Activated CD4-positive, alpha-beta T cell treated with anti-CD3 and anti-CD28 coated beads for 48 hours (primary cell): ENCODE measurements at regions not wholly inside any gene's neighbourhood (a gene's known extent, or its start where the extent isn't known, plus 50 kb on each side); places are given as distances from the start of the nearest gene placed in this dataset.
"Not testable (repeated sequence)": the region's sequence is repeated elsewhere in the genome, so short reads cannot be mapped to it uniquely, and the experiment has no call there.

ENCODE experiments used
- DNase-seq: peaks from one replicate; pipeline ENCODE4 v3.0.0-alpha.2; 2020

GRCh38 chr12:75754141-75754540 is 242.7 kb upstream of the KRR1 start:
- DNase-seq = no peak

GRCh38 chr12:75751769-75752471 is 240.5 kb upstream of the KRR1 start:
- no peak for DNase-seq

- DNase-seq = no peak
Measured at GRCh38 chr12:75750716-75751306, 239.4 kb upstream of the KRR1 start.

GRCh38 chr12:75748990-75749389 is 237.6 kb upstream of the KRR1 start:
- DNase-seq = not testable (repeated sequence)

GRCh38 chr12:75748136-75748535 is 236.7 kb upstream of the KRR1 start:
- DNase-seq = no peak

- no peak for DNase-seq
Measured at GRCh38 chr12:75747572-75748021, 236.2 kb upstream of the KRR1 start.

GRCh38 chr12:75746621-75747020 is 235.2 kb upstream of the KRR1 start:
- no peak for DNase-seq

- no peak for DNase-seq
Measured at GRCh38 chr12:75744607-75745256, 233.3 kb upstream of the KRR1 start.

GRCh38 chr12:75742961-75743360 is 231.6 kb upstream of the KRR1 start:
- no peak for DNase-seq

GRCh38 chr12:75742048-75742447 is 230.6 kb upstream of the KRR1 start:
- DNase-seq = no peak

- DNase-seq = no peak
Measured at GRCh38 chr12:75739912-75740311, 228.5 kb upstream of the KRR1 start.

GRCh38 chr12:75739098-75739497 is 227.7 kb upstream of the KRR1 start:
- not testable (repeated sequence) for DNase-seq

GRCh38 chr12:75738486-75738885 is 227.1 kb upstream of the KRR1 start:
- peak; percentile 58 for DNase-seq

- DNase-seq = no peak
Measured at GRCh38 chr12:75735853-75736252, 224.4 kb upstream of the KRR1 start.

- no peak for DNase-seq
Measured at GRCh38 chr12:75728826-75729225, 217.4 kb upstream of the KRR1 start.

GRCh38 chr12:75727577-75727976 is 216.2 kb upstream of the KRR1 start:
- DNase-seq = no peak

- no peak for DNase-seq
Measured at GRCh38 chr12:75725521-75726111, 214.2 kb upstream of the KRR1 start.

- no peak for DNase-seq
Measured at GRCh38 chr12:75724928-75725312, 213.5 kb upstream of the KRR1 start.

- DNase-seq = no peak
Measured at GRCh38 chr12:75724307-75724927, 213.0 kb upstream of the KRR1 start.

- peak; percentile 46 for DNase-seq
Measured at GRCh38 chr12:75722714-75723200, 211.3 kb upstream of the KRR1 start.

- no peak for DNase-seq
Measured at GRCh38 chr12:75721796-75722195, 210.4 kb upstream of the KRR1 start.

GRCh38 chr12:75720812-75721641 is 209.6 kb upstream of the KRR1 start:
- DNase-seq = no peak
